ENCODE measurements at regions not wholly inside any gene's neighbourhood (a gene's known extent, or its start where the extent isn't known, plus 50 kb on each side); places are given as distances from the start of the nearest gene placed in this dataset.

DNA sequence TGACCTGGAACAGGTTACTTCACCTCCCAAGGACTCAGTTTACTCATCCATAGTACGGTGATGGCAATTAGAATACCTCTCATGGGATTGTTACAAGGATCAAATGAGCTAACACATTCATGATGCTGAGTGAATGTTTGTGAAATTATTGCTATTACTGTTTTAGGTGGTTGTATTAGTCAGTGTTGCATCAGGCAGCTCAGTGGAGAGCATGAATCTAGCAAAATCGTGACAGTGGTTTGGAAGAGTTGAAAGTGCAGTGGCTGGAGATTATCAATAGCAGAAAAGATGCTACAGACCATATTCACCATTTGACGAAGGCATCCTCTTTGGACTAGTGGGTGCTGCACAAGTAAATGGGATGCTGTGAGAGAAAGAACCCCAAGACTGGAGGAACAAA, 50.4 kb upstream of the CTNNBL1 start:
- H3K4me3 ChIP-seq (ENCODE audit: low read length): no peak overlapping the region
- H3K27me3 ChIP-seq (ENCODE audit: control insufficient read depth, insufficient read depth, low read length): peaks cover 5% of the 10 kb centered on the region
- no peaks in the 10 kb centered on the region for H3K4me1 ChIP-seq (ENCODE audit: control insufficient read depth, insufficient read depth, low read length)
- no peaks in the 10 kb centered on the region for H3K36me3 ChIP-seq (ENCODE audit: control insufficient read depth, insufficient read depth, low read length)
- no peak for DNase-seq
- WGBS (ENCODE audit: insufficient coverage): 38% methylated on average over 1 of the region's 3 CpGs
- no peak overlapping the region for H3K27ac ChIP-seq (ENCODE audit: low read length)
- H3K9me3 ChIP-seq (replicated peaks; ENCODE audit: control insufficient read depth, low read depth, low read length): no peaks in the 10 kb centered on the region

DNA sequence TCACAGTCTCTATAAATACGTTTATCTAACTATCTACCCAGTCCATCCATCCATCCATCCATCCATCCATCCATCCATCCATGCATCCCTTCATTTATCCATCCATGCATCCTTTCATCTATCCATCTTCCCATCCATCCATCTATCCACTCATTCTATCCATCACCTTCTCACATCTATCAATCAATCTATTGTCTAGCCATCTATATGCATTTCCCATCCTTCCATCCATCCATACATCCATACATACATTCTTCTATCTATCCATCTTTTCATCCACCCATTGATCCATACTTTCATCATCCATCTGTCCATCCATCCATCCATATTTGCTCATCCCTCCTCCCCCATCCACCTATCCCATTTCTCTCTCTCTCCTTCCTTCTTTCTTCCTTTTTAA, 51.6 kb upstream of the CTNNBL1 start:
- WGBS (ENCODE audit: insufficient coverage): 48% methylated on average over 1 of the region's 1 CpG
- H3K4me3 ChIP-seq (ENCODE audit: low read length): no peak overlapping the region
- no peak for DNase-seq
- no peaks in the 10 kb centered on the region for H3K9me3 ChIP-seq (replicated peaks; ENCODE audit: control insufficient read depth, low read depth, low read length)
- H3K4me1 ChIP-seq (ENCODE audit: control insufficient read depth, insufficient read depth, low read length): no peaks in the 10 kb centered on the region
- H3K36me3 ChIP-seq (ENCODE audit: control insufficient read depth, insufficient read depth, low read length): no peaks in the 10 kb centered on the region
- peaks cover 5% of the 10 kb centered on the region for H3K27me3 ChIP-seq (ENCODE audit: control insufficient read depth, insufficient read depth, low read length)
- H3K27ac ChIP-seq (ENCODE audit: low read length): no peak overlapping the region

GRCh38 chr20:37640600-37641561, 52.9 kb upstream of the CTNNBL1 start:
- Histone ChIP-seq H3K27ac (ENCODE audit: low read length) (no peak overlapping the region), H3K27me3 (ENCODE audit: control insufficient read depth, insufficient read depth, low read length) (peaks cover 5% of the 10 kb centered on the region), H3K36me3 (ENCODE audit: control insufficient read depth, insufficient read depth, low read length) (no peaks in the 10 kb centered on the region), H3K9me3 (replicated peaks; ENCODE audit: control insufficient read depth, low read depth, low read length) (no peaks in the 10 kb centered on the region), H3K4me3 (ENCODE audit: low read length) (no peak overlapping the region), H3K4me1 (ENCODE audit: control insufficient read depth, insufficient read depth, low read length) (no peaks in the 10 kb centered on the region)
- WGBS (ENCODE audit: insufficient coverage): 54% methylated on average over 13 of the region's 13 CpGs
- DNase-seq: no peak

DNA sequence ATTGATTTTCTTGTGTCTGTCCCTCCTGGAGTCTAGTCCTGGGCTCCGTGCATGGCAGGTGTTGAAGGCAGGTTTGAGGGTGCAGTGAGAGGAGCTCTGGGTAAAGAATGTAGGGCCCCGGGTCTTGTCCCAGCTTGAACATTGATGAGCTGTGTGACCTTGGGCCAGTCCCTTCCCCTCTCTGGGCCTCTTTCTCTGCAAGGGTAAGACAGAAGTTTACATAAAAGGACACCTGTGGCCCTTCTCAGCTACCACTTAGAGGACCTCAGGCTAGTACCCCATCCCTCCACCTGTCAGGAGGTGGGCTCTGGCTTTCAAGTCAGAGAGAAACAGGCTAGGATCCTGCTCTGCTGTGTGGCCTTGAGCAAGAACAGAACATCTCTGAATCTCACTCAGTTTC, 55.3 kb upstream of the CTNNBL1 start:
- WGBS (ENCODE audit: insufficient coverage): 76% methylated on average over 2 of the region's 2 CpGs
- Histone ChIP-seq H3K9me3 (replicated peaks; ENCODE audit: control insufficient read depth, low read depth, low read length) (peaks cover 5% of the 10 kb centered on the region), H3K4me1 (ENCODE audit: control insufficient read depth, insufficient read depth, low read length) (no peaks in the 10 kb centered on the region), H3K27ac (ENCODE audit: low read length) (no peak overlapping the region), H3K27me3 (ENCODE audit: control insufficient read depth, insufficient read depth, low read length) (peaks cover 7% of the 10 kb centered on the region), H3K4me3 (ENCODE audit: low read length) (no peak overlapping the region), H3K36me3 (ENCODE audit: control insufficient read depth, insufficient read depth, low read length) (no peaks in the 10 kb centered on the region)
- DNase-seq: no peak

DNA sequence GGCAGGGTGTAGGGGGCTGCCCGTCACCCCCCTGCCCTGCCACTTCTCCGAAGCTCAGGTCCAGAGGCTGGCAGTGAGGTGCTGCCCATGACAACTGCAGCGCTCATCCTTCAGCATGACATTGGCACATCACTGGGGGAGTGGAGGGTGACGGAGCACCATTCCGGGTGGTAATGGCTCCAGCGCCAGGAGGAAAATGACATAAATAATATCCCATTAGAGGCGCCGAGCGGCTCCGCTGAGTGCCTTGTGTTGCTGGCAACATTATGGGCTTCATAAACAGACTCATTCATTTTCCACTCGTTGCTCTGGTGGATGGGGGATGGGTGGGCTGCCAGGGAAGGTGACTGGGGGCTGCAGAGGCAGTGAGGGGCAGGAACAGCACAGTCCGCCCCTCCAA, 56.9 kb upstream of the CTNNBL1 start:
- Histone ChIP-seq H3K27ac (ENCODE audit: low read length) (no peak overlapping the region), H3K4me3 (ENCODE audit: low read length) (no peak overlapping the region)

DNA sequence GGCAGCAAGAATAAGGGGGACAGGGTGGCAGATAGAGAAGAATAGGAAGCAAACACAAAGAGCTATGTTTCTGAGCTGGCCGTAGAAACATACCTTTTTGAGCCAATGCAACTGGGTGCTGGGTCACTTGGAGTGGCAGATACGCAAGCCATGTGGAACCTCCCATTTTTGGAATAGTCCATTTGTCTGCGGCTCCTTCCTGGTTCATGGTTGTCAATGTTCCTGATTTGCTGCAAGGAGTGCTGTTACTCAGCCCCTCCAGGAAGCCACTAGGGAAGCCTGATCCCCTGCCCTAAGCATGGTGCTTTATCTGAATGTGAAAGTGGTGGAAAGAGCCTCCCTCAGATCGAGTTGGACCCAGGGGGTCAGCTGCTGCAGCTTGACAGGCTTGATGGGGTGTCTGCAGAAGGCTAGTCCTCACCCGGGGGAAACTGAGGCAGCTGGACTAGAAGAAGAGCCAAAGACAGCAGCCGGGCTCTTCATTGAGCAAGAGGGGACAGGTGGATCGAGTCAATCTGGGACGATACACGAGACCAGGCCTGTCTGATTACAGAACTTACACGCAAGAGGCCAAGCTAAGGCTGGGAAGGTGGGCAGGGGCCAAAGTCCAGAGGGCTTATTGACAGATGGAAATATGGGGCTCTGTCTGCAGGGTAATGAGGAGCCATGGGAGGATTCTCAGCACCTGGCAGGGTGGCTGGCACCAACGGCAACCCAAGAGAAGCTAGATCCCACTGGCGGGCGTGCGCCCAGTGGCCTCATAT, 57.4 kb upstream of the CTNNBL1 start:
- DNase-seq: no peak
- Histone ChIP-seq H3K4me1 (ENCODE audit: control insufficient read depth, insufficient read depth, low read length) (no peaks in the 10 kb centered on the region), H3K4me3 (ENCODE audit: low read length) (no peak overlapping the region), H3K27me3 (ENCODE audit: control insufficient read depth, insufficient read depth, low read length) (peaks cover 2% of the 10 kb centered on the region), H3K27ac (ENCODE audit: low read length) (no peak overlapping the region), H3K36me3 (ENCODE audit: control insufficient read depth, insufficient read depth, low read length) (no peaks in the 10 kb centered on the region), H3K9me3 (replicated peaks; ENCODE audit: control insufficient read depth, low read depth, low read length) (peaks cover 5% of the 10 kb centered on the region)
- 73% methylated on average over 11 of the region's 14 CpGs for WGBS (ENCODE audit: insufficient coverage)

More for the DNA sequence above, 56.9 kb upstream of the CTNNBL1 start:
- WGBS (ENCODE audit: insufficient coverage): 57% methylated on average over 3 of the region's 12 CpGs
- Histone ChIP-seq H3K4me1 (ENCODE audit: control insufficient read depth, insufficient read depth, low read length) (no peaks in the 10 kb centered on the region), H3K27me3 (ENCODE audit: control insufficient read depth, insufficient read depth, low read length) (peaks cover 4% of the 10 kb centered on the region), H3K36me3 (ENCODE audit: control insufficient read depth, insufficient read depth, low read length) (no peaks in the 10 kb centered on the region), H3K9me3 (replicated peaks; ENCODE audit: control insufficient read depth, low read depth, low read length) (peaks cover 5% of the 10 kb centered on the region)
- DNase-seq: no peak

DNA sequence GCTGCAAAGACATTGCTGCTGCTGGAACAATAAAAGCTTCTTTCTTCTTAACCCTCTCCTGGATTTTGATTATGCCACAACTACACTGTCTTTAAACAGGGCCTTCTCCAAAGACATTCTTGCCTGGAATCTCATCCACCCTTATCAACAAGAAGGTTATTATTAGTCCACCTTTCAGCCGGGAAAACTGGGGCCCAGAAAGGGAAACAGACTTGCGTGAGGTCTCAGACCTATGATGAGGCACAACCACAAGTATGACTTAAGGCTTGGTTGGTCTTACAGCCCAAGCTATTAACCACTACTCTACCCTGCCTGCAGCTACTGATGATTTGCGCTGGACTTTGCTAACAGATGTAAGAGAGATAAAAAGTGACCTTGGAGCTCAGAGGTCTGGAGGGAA, 62.8 kb upstream of the CTNNBL1 start:
- H3K4me3 ChIP-seq (ENCODE audit: low read length): no peak overlapping the region
- H3K4me1 ChIP-seq (ENCODE audit: control insufficient read depth, insufficient read depth, low read length): peaks cover 8% of the 10 kb centered on the region
- no peaks in the 10 kb centered on the region for H3K36me3 ChIP-seq (ENCODE audit: control insufficient read depth, insufficient read depth, low read length)
- no peak for DNase-seq
- H3K27ac ChIP-seq (ENCODE audit: low read length): no peak overlapping the region
- H3K9me3 ChIP-seq (replicated peaks; ENCODE audit: control insufficient read depth, low read depth, low read length): peaks cover 5% of the 10 kb centered on the region
- peaks cover 2% of the 10 kb centered on the region for H3K27me3 ChIP-seq (ENCODE audit: control insufficient read depth, insufficient read depth, low read length)
- 25% methylated on average over 1 of the region's 3 CpGs for WGBS (ENCODE audit: insufficient coverage)

- H3K27ac ChIP-seq (ENCODE audit: low read length): no peak overlapping the region
- no peaks in the 10 kb centered on the region for H3K36me3 ChIP-seq (ENCODE audit: control insufficient read depth, insufficient read depth, low read length)
- H3K4me1 ChIP-seq (ENCODE audit: control insufficient read depth, insufficient read depth, low read length): peaks cover 8% of the 10 kb centered on the region
- DNase-seq: peak; percentile 26
- 14% methylated on average over 2 of the region's 2 CpGs for WGBS (ENCODE audit: insufficient coverage)
- H3K4me3 ChIP-seq (ENCODE audit: low read length): no peak overlapping the region
- H3K27me3 ChIP-seq (ENCODE audit: control insufficient read depth, insufficient read depth, low read length): peaks cover 2% of the 10 kb centered on the region
- H3K9me3 ChIP-seq (replicated peaks; ENCODE audit: control insufficient read depth, low read depth, low read length): peaks cover 1% of the 10 kb centered on the region
Observed at GRCh38 chr20:37630166-37630565, 63.7 kb upstream of the CTNNBL1 start.

GRCh38 chr20:37627767-37628130, 66.1 kb upstream of the CTNNBL1 start:
- H3K4me3 ChIP-seq (ENCODE audit: low read length): no peak overlapping the region
- no peak overlapping the region for H3K27ac ChIP-seq (ENCODE audit: low read length)
- no peak for DNase-seq
- H3K4me1 ChIP-seq (ENCODE audit: control insufficient read depth, insufficient read depth, low read length): peaks cover 8% of the 10 kb centered on the region
- no peaks in the 10 kb centered on the region for H3K36me3 ChIP-seq (ENCODE audit: control insufficient read depth, insufficient read depth, low read length)
- H3K27me3 ChIP-seq (ENCODE audit: control insufficient read depth, insufficient read depth, low read length): no peaks in the 10 kb centered on the region
- H3K9me3 ChIP-seq (replicated peaks; ENCODE audit: control insufficient read depth, low read depth, low read length): no peaks in the 10 kb centered on the region

DNA sequence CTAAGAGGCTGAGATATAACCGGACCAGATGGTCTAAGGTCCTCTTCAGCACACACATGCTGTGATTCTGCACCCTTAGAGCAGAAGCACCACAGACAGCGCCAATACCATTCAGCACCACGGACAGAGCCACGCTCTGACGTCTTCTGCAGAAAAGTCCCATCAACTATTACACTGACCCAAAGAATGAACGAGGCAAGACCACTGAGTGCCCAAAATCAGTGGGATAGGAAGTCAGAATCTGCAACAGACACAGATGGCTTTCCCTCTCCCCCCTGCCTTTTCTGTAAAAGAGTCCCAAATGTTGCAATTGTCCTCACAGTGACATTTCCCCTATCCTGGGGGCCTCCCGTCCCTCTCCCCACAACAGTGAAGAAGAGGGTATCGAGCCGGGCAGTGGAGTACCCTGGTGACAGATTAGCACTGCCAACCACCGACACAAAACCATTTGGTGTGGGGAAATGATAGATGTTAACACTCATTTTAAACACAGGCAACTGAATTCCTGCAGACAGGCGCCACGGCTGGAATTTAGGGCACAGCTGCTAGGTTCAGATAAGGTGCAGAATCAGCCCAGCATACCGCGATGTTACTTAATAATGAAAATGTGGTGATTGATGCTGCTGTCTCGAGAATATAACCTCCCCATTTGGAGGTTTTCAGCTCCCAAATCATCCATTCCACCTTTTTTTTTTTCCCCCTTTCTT, 66.6 kb upstream of the CTNNBL1 start:
- WGBS (ENCODE audit: insufficient coverage): 10% methylated on average over 3 of the region's 15 CpGs
- no peak overlapping the region for H3K27ac ChIP-seq (ENCODE audit: low read length)
- H3K27me3 ChIP-seq (ENCODE audit: control insufficient read depth, insufficient read depth, low read length): no peaks in the 10 kb centered on the region
- peak; percentile 77 for DNase-seq
- peaks cover 8% of the 10 kb centered on the region for H3K4me1 ChIP-seq (ENCODE audit: control insufficient read depth, insufficient read depth, low read length)
- no peaks in the 10 kb centered on the region for H3K9me3 ChIP-seq (replicated peaks; ENCODE audit: control insufficient read depth, low read depth, low read length)
- no peak overlapping the region for H3K4me3 ChIP-seq (ENCODE audit: low read length)
- no peaks in the 10 kb centered on the region for H3K36me3 ChIP-seq (ENCODE audit: control insufficient read depth, insufficient read depth, low read length)

Measured in muscle of leg (tissue), 3 donors.